Endothelial cell of umbilical vein (primary cell): ENCODE measurements at regions not wholly inside any gene's neighbourhood (a gene's known extent, or its start where the extent isn't known, plus 50 kb on each side); places are given as distances from the start of the nearest gene placed in this dataset.

ENCODE experiments used
- BruUV-seq: library from RNA; stranded (reverse); fragments of 400-500 nt; replicated peaks from 2 replicates; lab custom pipeline; 2021; lab: Mats Ljungman, UMichigan
- CTCF ChIA-PET: fragments of 300-600, 350-600 bp; sonication (Branson Sonifier 250); formaldehyde crosslinking; loops from one replicate; lab custom pipeline; 2021; ENCODE audit warnings: antibody characterized with exemption, inconsistent platforms; lab: Charles Lee
- POLR2A ChIA-PET: fragments of 300-600, 350-600 bp; sonication (Branson Sonifier 250); formaldehyde crosslinking; loops from one replicate; lab custom pipeline; 2021; ENCODE audit warnings: antibody characterized with exemption, inconsistent platforms; lab: Charles Lee
- DNase-seq: peaks from one replicate; pipeline ENCODE4 v3.0.0-alpha.2; 2011; ENCODE audit warnings: low read depth, low spot score
- FAIRE-seq: peaks from 2 replicates; lab custom pipeline; 2011; peaks lifted over from hg19 to GRCh38; lab: Jason Lieb, UNC
- H2AFZ ChIP-seq: 2 replicates; pipeline ENCODE4 v1.6.0; 2012; ENCODE audit warnings: low read depth, low read length, control low read depth, inconsistent platforms
- H3K27ac ChIP-seq: 2 replicates; pipeline ENCODE4 v1.5.1; 2011; ENCODE audit warnings: low read depth, mild to moderate bottlenecking, control low read depth, low read length, moderate library complexity; ENCODE audit not compliant: insufficient read depth
- H3K27me3 ChIP-seq, 2 experiments: 2 replicates each; pipeline versions ENCODE4 v1.6.0 to v1.6.1; 2011; ENCODE audit warnings: low read length in 2 of 2, mixed read lengths in 1 of 2; ENCODE audit not compliant: control insufficient read depth in 2 of 2, insufficient read depth in 2 of 2
- H3K36me3 ChIP-seq, 2 experiments: 2 replicates in 1 of 2; 3 replicates in 1 of 2; pipeline ENCODE4 v1.5.1; 2011; ENCODE audit warnings: low read length in 2 of 2, mild to moderate bottlenecking in 1 of 2, moderate library complexity in 1 of 2; ENCODE audit not compliant: control insufficient read depth in 2 of 2, insufficient read depth in 2 of 2; ENCODE audit errors: extremely low read depth in 1 of 2
- H3K4me1 ChIP-seq: 3 replicates; pipeline ENCODE4 v1.5.1; 2011; ENCODE audit warnings: mild to moderate bottlenecking, low read length; ENCODE audit not compliant: control insufficient read depth, insufficient read depth; ENCODE audit errors: extremely low read depth
- H3K4me2 ChIP-seq: 2 replicates; pipeline ENCODE4 v1.6.1; 2011; ENCODE audit warnings: low read length, control low read depth, mixed read lengths; ENCODE audit not compliant: insufficient read depth
- H3K4me3 ChIP-seq, 3 experiments: fragments of 200-600 bp in 1 of 3; sonication (generic), shearing (Covaris generic) in 1 of 3; replicated peaks in 1 of 3; 2 replicates each; pipeline ENCODE4 v1.5.1; 2011 to 2016; ENCODE audit warnings: control low read depth in 3 of 3, low read length in 3 of 3, mild to moderate bottlenecking in 2 of 3, inconsistent platforms in 1 of 3, low read depth in 1 of 3, moderate library complexity in 1 of 3; ENCODE audit not compliant: insufficient read depth in 1 of 3
- H3K79me2 ChIP-seq: 2 replicates; pipeline ENCODE4 v1.6.0; 2012; ENCODE audit warnings: low read length, inconsistent platforms; ENCODE audit not compliant: control insufficient read depth, insufficient read depth
- H3K9ac ChIP-seq: replicated peaks from 2 replicates; pipeline ENCODE3; 2011; ENCODE audit warnings: low read length, control low read depth; ENCODE audit not compliant: insufficient read depth; ENCODE audit errors: extremely low read depth
- H3K9me1 ChIP-seq: replicated peaks from 3 replicates; pipeline ENCODE4 v1.6.0; 2011; ENCODE audit warnings: mild to moderate bottlenecking, low read length; ENCODE audit not compliant: control insufficient read depth, insufficient read depth; ENCODE audit errors: extremely low read depth
- H3K9me3 ChIP-seq: replicated peaks from 2 replicates; pipeline ENCODE4 v1.5.1; 2012; ENCODE audit warnings: low read length, inconsistent platforms; ENCODE audit not compliant: control insufficient read depth, insufficient read depth
- H4K20me1 ChIP-seq: replicated peaks from 2 replicates; pipeline ENCODE3; 2011; ENCODE audit warnings: mild to moderate bottlenecking, low read length; ENCODE audit not compliant: control insufficient read depth, insufficient read depth; ENCODE audit errors: extremely low read depth
- EZH2 ChIP-seq: IDR thresholded peaks from 2 replicates; pipeline ENCODE4 v1.6.1; 2012; ENCODE audit warnings: borderline replicate concordance, low read depth, mild to moderate bottlenecking, moderate library complexity, low read length, inconsistent platforms; ENCODE audit not compliant: severe bottlenecking
- GATA2 ChIP-seq: IDR thresholded peaks from 2 replicates; pipeline ENCODE4 v1.7.0; 2011; ENCODE audit warnings: low read depth, mild to moderate bottlenecking, moderate library complexity, mixed read lengths, low read length; ENCODE audit not compliant: insufficient read length, insufficient read depth
- JUN ChIP-seq: IDR thresholded peaks from 2 replicates; pipeline ENCODE4 v1.6.1; 2011; ENCODE audit warnings: borderline replicate concordance, low read depth; ENCODE audit not compliant: insufficient read length, insufficient read depth
- MAX ChIP-seq: IDR thresholded peaks from 2 replicates; pipeline ENCODE4 v1.6.1; 2011; ENCODE audit not compliant: insufficient read depth, insufficient read length
- MYC ChIP-seq: IDR thresholded peaks from one replicate; pipeline ENCODE4 v1.6.1; 2011; ENCODE audit warnings: mild to moderate bottlenecking, low read depth, low read length
- POLR2A ChIP-seq: IDR thresholded peaks from 2 replicates; pipeline ENCODE4 v1.6.1; 2012; ENCODE audit warnings: low read depth, mild to moderate bottlenecking, control low read depth, low read length
- POLR2AphosphoS5 ChIP-seq: IDR thresholded peaks from 2 replicates; pipeline ENCODE4 v1.6.1; 2012; ENCODE audit warnings: low read depth, mild to moderate bottlenecking, control low read depth, low read length, moderate library complexity; ENCODE audit not compliant: insufficient read depth
- dilution Hi-C: fragments of 300-500 bp; cut with MboI; formaldehyde crosslinking; loops from one replicate; pipeline ENCODE4 v1.15.0; 2019; ENCODE audit warnings: low sequenced_read_pairs; ENCODE audit not compliant: extremely low pct_ligation_motif_present
- intact Hi-C: fragments of 100-400 bp; cut with micrococcal nuclease; formaldehyde crosslinking; loops from one replicate; pipeline ENCODE4 v1.10.0; 2022
- TF ChIP-seq, protein P1 (sequence below), 2 donors: IDR thresholded peaks; 1 replicate in 1 of 2; 2 replicates in 1 of 2; pipeline ENCODE4 v1.5.1; 2011; ENCODE audit warnings: low read length in 2 of 2, mild to moderate bottlenecking in 2 of 2, moderate library complexity in 2 of 2, control low read depth in 1 of 2, inconsistent platforms in 1 of 2, low read depth in 1 of 2; ENCODE audit not compliant: insufficient read depth in 1 of 2; ENCODE audit errors: extremely low read depth in 1 of 2

- peaks cover 22% of the 10 kb centered on the region for H3K4me1 ChIP-seq
- ChIA-PET CTCF (interaction anchor here (0.6 to 5.5 kb wide), 7 partner anchors 16 to 496 kb away, joined by 3 to 43 read pairs (median 4); no protein-coding TSS in a partner anchor), POLR2A (no interaction called here)
- no peaks in the 10 kb centered on the region for H4K20me1 ChIP-seq
- H2AFZ ChIP-seq = no peak overlapping the region
- no peaks in the 10 kb centered on the region for H3K27me3 ChIP-seq
- dilution Hi-C loops (no loop called here), intact Hi-C loops (no loop called here)
- H3K4me3 ChIP-seq = no peak overlapping the region
- no peaks in the 10 kb centered on the region for H3K36me3 ChIP-seq
- DNase-seq (peak; percentile 51), FAIRE-seq (peak; percentile 37)
- no peak for TF ChIP-seq MYC
- peak; percentile 46 for TF ChIP-seq GATA2
- H3K9me1 ChIP-seq = no peaks in the 10 kb centered on the region
- peak overlapping the region; percentile 43 for H3K4me2 ChIP-seq
- no peaks in the 10 kb centered on the region for H3K79me2 ChIP-seq
- no peaks in the 10 kb centered on the region for H3K9me3 ChIP-seq
- H3K27ac ChIP-seq = no peak overlapping the region
- no TSS peak for BruUV-seq
- H3K9ac ChIP-seq = no peak overlapping the region
Measured at GRCh38 chr1:55474168-55474786, 259.1 kb upstream of the USP24 start.

GRCh38 chr1:55473661-55474060, 258.5 kb upstream of the USP24 start:
- CTCF ChIA-PET = interaction anchor here (0.5 to 1.8 kb wide), 5 partner anchors 17 to 1111 kb away, joined by 3 to 8 read pairs (median 4); no protein-coding TSS in a partner anchor
- peaks cover 17% of the 10 kb centered on the region for H3K4me1 ChIP-seq

More at GRCh38 chr1:55473661-55474060, 258.5 kb upstream of the USP24 start:
- Histone ChIP-seq H3K4me3 (no peak overlapping the region), H3K36me3 (no peaks in the 10 kb centered on the region), H4K20me1 (no peaks in the 10 kb centered on the region), H3K9me3 (no peaks in the 10 kb centered on the region), H3K79me2 (no peaks in the 10 kb centered on the region), H3K9me1 (no peaks in the 10 kb centered on the region), H3K4me2 (no peak overlapping the region), H2AFZ (no peak overlapping the region), H3K27me3 (no peaks in the 10 kb centered on the region), H3K27ac (no peak overlapping the region), H3K9ac (no peak overlapping the region)
- POLR2A ChIA-PET = no interaction called here
- dilution Hi-C loops (no loop called here), intact Hi-C loops (no loop called here)
- TF ChIP-seq, protein P1, sequence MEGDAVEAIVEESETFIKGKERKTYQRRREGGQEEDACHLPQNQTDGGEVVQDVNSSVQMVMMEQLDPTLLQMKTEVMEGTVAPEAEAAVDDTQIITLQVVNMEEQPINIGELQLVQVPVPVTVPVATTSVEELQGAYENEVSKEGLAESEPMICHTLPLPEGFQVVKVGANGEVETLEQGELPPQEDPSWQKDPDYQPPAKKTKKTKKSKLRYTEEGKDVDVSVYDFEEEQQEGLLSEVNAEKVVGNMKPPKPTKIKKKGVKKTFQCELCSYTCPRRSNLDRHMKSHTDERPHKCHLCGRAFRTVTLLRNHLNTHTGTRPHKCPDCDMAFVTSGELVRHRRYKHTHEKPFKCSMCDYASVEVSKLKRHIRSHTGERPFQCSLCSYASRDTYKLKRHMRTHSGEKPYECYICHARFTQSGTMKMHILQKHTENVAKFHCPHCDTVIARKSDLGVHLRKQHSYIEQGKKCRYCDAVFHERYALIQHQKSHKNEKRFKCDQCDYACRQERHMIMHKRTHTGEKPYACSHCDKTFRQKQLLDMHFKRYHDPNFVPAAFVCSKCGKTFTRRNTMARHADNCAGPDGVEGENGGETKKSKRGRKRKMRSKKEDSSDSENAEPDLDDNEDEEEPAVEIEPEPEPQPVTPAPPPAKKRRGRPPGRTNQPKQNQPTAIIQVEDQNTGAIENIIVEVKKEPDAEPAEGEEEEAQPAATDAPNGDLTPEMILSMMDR (IDR thresholded peaks at IDR 0.05; ENCODE audit: extremely low read depth in 1 of 2, insufficient read depth in 1 of 2, low read depth in 1 of 2, low read length in 2 of 2) = no peak
- TF ChIP-seq GATA2 = no peak
- TF ChIP-seq POLR2AphosphoS5 = no peak
- no peak for TF ChIP-seq POLR2A
- TF ChIP-seq MAX = no peak
- no peak for TF ChIP-seq EZH2
- no peak for TF ChIP-seq JUN
- no peak for DNase-seq
- no TSS peak for BruUV-seq
- FAIRE-seq = no peak
